Mesendoderm (in vitro differentiated cells): ENCODE measurements at regions not wholly inside any gene's neighbourhood (a gene's known extent, or its start where the extent isn't known, plus 50 kb on each side); places are given as distances from the start of the nearest gene placed in this dataset.

Source experiments
- DNase-seq: peaks from one replicate; pipeline ENCODE4 v3.0.0; 2013
- H2AK5ac ChIP-seq: 2 replicates; pipeline ENCODE4 v1.6.1; 2013; ENCODE audit warnings: low read length, inconsistent platforms
- H2BK120ac ChIP-seq: 2 replicates; pipeline ENCODE4 v1.6.1; 2013; ENCODE audit warnings: low read depth, mild to moderate bottlenecking, low read length, moderate library complexity, mixed read lengths
- H2BK15ac ChIP-seq: replicated peaks from 2 replicates; pipeline ENCODE4 v1.6.1; 2013; ENCODE audit warnings: low read depth, mild to moderate bottlenecking, moderate library complexity
- H2BK5ac ChIP-seq: 2 replicates; pipeline ENCODE4 v1.6.1; 2013; ENCODE audit warnings: low read length, inconsistent platforms
- H3K18ac ChIP-seq: 2 replicates; pipeline ENCODE4 v1.6.1; 2013; ENCODE audit warnings: mild to moderate bottlenecking, low read length, mixed read lengths
- H3K23ac ChIP-seq: one replicate; pipeline ENCODE4 v1.6.1; 2013; ENCODE audit warnings: low read length
- H3K27ac ChIP-seq: 2 replicates; pipeline ENCODE4 v1.5.1; 2013; ENCODE audit warnings: low read depth, mild to moderate bottlenecking, inconsistent platforms, low read length, moderate library complexity
- H3K27me3 ChIP-seq: 2 replicates; pipeline ENCODE4 v1.6.1; 2013; ENCODE audit warnings: low read length, control low read depth, mild to moderate bottlenecking, inconsistent platforms; ENCODE audit not compliant: insufficient read depth, poor library complexity
- H3K36me3 ChIP-seq: 2 replicates; pipeline ENCODE4 v1.6.1; 2013; ENCODE audit warnings: low read length, inconsistent platforms; ENCODE audit not compliant: control insufficient read depth, insufficient read depth
- H3K4ac ChIP-seq: one replicate; pipeline ENCODE4 v1.6.1; 2013; ENCODE audit warnings: low read depth, mild to moderate bottlenecking, low read length, moderate library complexity
- H3K4me1 ChIP-seq: 2 replicates; pipeline ENCODE4 v1.6.1; 2013; ENCODE audit warnings: low read depth, low read length, inconsistent platforms; ENCODE audit not compliant: control insufficient read depth
- H3K4me2 ChIP-seq: 2 replicates; pipeline ENCODE4 v1.6.1; 2013; ENCODE audit warnings: low read length
- H3K4me3 ChIP-seq: 2 replicates; pipeline ENCODE4 v1.5.1; 2013; ENCODE audit warnings: mild to moderate bottlenecking, low read length
- H3K56ac ChIP-seq: one replicate; pipeline ENCODE4 v1.6.1; 2013; ENCODE audit warnings: low read length
- H3K79me1 ChIP-seq: 2 replicates; pipeline ENCODE4 v1.6.1; 2013; ENCODE audit warnings: low read length, inconsistent platforms
- H3K79me2 ChIP-seq: 2 replicates; pipeline ENCODE4 v1.6.1; 2013; ENCODE audit warnings: mild to moderate bottlenecking, low read length; ENCODE audit not compliant: control insufficient read depth, insufficient read depth
- H3K9ac ChIP-seq: 2 replicates; pipeline ENCODE4 v1.6.1; 2013; ENCODE audit warnings: low read length, inconsistent platforms
- H4K5ac ChIP-seq: one replicate; pipeline ENCODE4 v1.6.1; 2013; ENCODE audit warnings: low read length
- H4K8ac ChIP-seq: one replicate; pipeline ENCODE4 v1.6.1; 2013; ENCODE audit warnings: low read depth, mild to moderate bottlenecking, control low read depth, low read length, moderate library complexity
- whole genome bisulfite sequencing: extraction: QIAGEN DNeasy Blood & Tissue Kit; methylation state at CpG from one replicate; pipeline ENCODE4 v1.1.7; 2013; ENCODE audit warnings: low lambda C conversion rate, missing lambda C conversion rate; ENCODE audit not compliant: insufficient coverage; ENCODE audit errors: extremely low coverage; 5-methylcytosine and 5-hydroxymethylcytosine counted together

DNA sequence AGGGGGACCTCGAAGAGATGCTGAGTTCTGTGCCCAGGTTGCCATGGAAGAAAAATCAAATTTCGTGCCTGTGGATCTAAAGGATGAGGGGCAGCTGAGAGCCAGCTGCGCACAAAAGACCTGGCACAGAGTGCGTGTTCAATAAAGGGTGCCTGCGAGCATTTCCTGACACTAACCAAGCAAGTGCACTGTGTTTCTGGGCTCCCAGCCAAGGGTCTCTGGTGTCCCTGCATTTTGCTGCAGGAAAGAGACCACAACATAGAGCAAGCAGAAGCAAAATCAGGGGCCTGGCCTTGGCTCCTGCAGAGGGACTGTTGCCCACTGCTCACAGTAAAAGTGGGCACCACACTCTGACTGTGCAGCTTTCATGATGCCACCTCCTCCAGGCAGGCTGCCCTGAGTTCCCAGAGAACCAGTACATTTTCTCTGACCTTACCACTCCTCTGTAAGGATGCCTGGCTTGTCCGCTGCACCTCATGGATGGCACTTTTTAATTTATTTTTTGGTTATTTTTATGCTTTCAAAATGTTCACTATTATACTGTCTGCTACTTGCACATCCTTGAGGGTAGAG, 70.8 kb upstream of the GPR12 start:
- H4K8ac ChIP-seq: no peak overlapping the region
- no peaks in the 10 kb centered on the region for H3K4me1 ChIP-seq
- H3K4ac ChIP-seq: no peak overlapping the region
- no peak overlapping the region for H3K4me3 ChIP-seq
- H3K36me3 ChIP-seq: no peaks in the 10 kb centered on the region
- no peak overlapping the region for H3K27ac ChIP-seq
- no peak overlapping the region for H2AK5ac ChIP-seq
- H3K18ac ChIP-seq: no peak overlapping the region
- H3K27me3 ChIP-seq: no peaks in the 10 kb centered on the region
- no peak overlapping the region for H3K4me2 ChIP-seq
- H3K9ac ChIP-seq: no peak overlapping the region
- no peak overlapping the region for H3K56ac ChIP-seq
- WGBS: no CpG with 5 or more reads among the region's 6 CpGs
- DNase-seq: no peak
- H2BK120ac ChIP-seq: no peak overlapping the region
- no peak overlapping the region for H3K23ac ChIP-seq
- no peak overlapping the region for H2BK15ac ChIP-seq
- no peaks in the 10 kb centered on the region for H3K79me2 ChIP-seq
- H3K79me1 ChIP-seq: no peaks in the 10 kb centered on the region
- no peak overlapping the region for H2BK5ac ChIP-seq
- no peak overlapping the region for H4K5ac ChIP-seq

DNA sequence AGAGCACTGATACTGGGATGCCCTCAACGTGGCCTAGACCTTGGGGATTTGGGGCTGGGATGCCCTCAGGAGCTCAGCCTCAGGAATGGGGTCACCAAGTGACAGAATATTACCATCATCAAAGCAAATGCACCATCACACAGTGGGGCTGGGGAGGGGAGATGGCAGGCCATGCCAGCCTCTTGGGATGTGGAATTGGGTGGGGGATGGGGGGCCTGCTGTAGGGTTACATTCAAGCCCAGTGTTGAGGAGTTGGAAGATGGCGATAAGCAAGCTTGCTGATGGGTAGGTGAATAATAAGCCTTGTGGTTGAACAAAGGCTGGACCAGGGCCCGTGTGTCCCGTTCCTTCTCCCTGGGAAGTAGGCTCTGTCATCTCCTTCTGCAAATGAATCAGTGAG, 69.1 kb upstream of the GPR12 start:
- no peak overlapping the region for H2BK15ac ChIP-seq
- no peak overlapping the region for H3K23ac ChIP-seq
- no peak overlapping the region for H2BK5ac ChIP-seq
- no peaks in the 10 kb centered on the region for H3K4me1 ChIP-seq
- H3K36me3 ChIP-seq: no peaks in the 10 kb centered on the region
- no peak overlapping the region for H3K18ac ChIP-seq
- H3K4ac ChIP-seq: no peak overlapping the region
- no peak overlapping the region for H3K4me3 ChIP-seq
- DNase-seq: no peak
- no peak overlapping the region for H4K5ac ChIP-seq
- no peak overlapping the region for H3K27ac ChIP-seq
- H3K79me2 ChIP-seq: no peaks in the 10 kb centered on the region
- H3K4me2 ChIP-seq: no peak overlapping the region
- H3K27me3 ChIP-seq: no peaks in the 10 kb centered on the region
- H2AK5ac ChIP-seq: no peak overlapping the region
- H3K79me1 ChIP-seq: no peaks in the 10 kb centered on the region
- no peak overlapping the region for H3K56ac ChIP-seq
- no peak overlapping the region for H3K9ac ChIP-seq
- no peak overlapping the region for H2BK120ac ChIP-seq
- no peak overlapping the region for H4K8ac ChIP-seq
- no CpG with 5 or more reads among the region's 4 CpGs for WGBS

DNA sequence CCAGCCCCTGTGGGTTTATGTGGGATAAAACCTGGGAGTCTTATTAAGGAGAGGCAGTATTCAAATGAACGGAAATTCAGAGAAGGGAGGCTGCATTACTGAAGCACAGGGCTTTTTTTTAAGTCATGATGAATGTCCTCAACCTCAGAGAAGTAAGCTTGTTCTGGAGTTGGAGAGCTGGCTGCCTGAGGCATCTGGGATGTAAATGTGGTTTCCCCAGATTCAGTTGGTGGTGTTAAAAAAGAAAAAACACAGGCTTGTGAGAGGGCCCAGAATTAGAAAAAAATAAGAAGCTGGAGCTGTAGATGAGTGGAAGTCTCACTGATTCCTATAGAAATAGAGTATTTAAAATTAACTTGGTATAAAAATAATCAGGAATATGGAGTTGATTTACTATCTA, 64.0 kb upstream of the GPR12 start:
- H3K27me3 ChIP-seq: no peaks in the 10 kb centered on the region
- H3K4ac ChIP-seq: no peak overlapping the region
- no peaks in the 10 kb centered on the region for H3K79me2 ChIP-seq
- DNase-seq: no peak
- H3K4me3 ChIP-seq: no peak overlapping the region
- no peak overlapping the region for H4K8ac ChIP-seq
- H3K4me1 ChIP-seq: no peaks in the 10 kb centered on the region
- H3K27ac ChIP-seq: no peak overlapping the region
- no peak overlapping the region for H4K5ac ChIP-seq
- H2AK5ac ChIP-seq: no peak overlapping the region
- no peak overlapping the region for H3K18ac ChIP-seq
- no peak overlapping the region for H3K23ac ChIP-seq
- H2BK5ac ChIP-seq: no peak overlapping the region
- H3K4me2 ChIP-seq: no peak overlapping the region
- no peak overlapping the region for H2BK15ac ChIP-seq
- WGBS: no CpG with 5 or more reads among the region's 1 CpG
- H3K9ac ChIP-seq: no peak overlapping the region
- no peaks in the 10 kb centered on the region for H3K79me1 ChIP-seq
- H3K36me3 ChIP-seq: no peaks in the 10 kb centered on the region
- H3K56ac ChIP-seq: no peak overlapping the region
- no peak overlapping the region for H2BK120ac ChIP-seq

GRCh38 chr13:26822146-26822545, 61.6 kb upstream of the GPR12 start:
- Histone ChIP-seq H3K18ac (no peak overlapping the region), H4K8ac (no peak overlapping the region), H3K79me1 (no peaks in the 10 kb centered on the region), H3K4ac (no peak overlapping the region), H3K79me2 (no peaks in the 10 kb centered on the region), H3K4me3 (no peak overlapping the region), H2BK15ac (no peak overlapping the region), H2BK120ac (no peak overlapping the region), H3K23ac (no peak overlapping the region), H3K27me3 (no peaks in the 10 kb centered on the region), H3K4me2 (no peak overlapping the region), H4K5ac (no peak overlapping the region), H3K36me3 (no peaks in the 10 kb centered on the region), H2AK5ac (no peak overlapping the region), H3K4me1 (no peaks in the 10 kb centered on the region), H3K56ac (no peak overlapping the region), H3K9ac (no peak overlapping the region), H2BK5ac (no peak overlapping the region), H3K27ac (no peak overlapping the region)
- no peak for DNase-seq

DNA sequence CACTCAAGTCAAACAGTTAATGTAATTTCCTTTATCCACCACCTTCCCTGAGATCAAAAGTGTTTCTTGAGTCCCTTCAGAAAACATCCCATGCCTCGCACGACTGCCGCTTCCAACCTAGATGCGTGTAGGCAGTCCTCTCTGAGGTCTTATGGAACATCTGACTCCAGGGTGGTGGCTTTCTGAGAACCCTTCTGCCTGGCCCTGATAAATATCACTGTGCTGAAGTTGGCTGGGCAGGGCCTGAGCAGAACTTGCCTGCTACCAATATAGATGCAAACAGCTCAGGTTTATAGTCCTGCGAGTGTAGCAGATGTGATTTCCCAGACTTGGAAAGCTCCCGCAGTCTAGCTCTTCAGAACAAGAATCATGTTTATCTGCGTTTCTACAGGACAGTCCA, 61.1 kb upstream of the GPR12 start:
- Histone ChIP-seq H3K4ac (no peak overlapping the region), H3K79me2 (no peaks in the 10 kb centered on the region), H3K79me1 (no peaks in the 10 kb centered on the region), H4K5ac (no peak overlapping the region), H3K27ac (no peak overlapping the region), H3K9ac (no peak overlapping the region), H2BK5ac (no peak overlapping the region), H3K4me2 (no peak overlapping the region), H2BK120ac (no peak overlapping the region), H4K8ac (no peak overlapping the region), H3K4me3 (no peak overlapping the region), H3K18ac (no peak overlapping the region), H3K4me1 (no peaks in the 10 kb centered on the region), H3K56ac (no peak overlapping the region), H2AK5ac (no peak overlapping the region), H3K27me3 (no peaks in the 10 kb centered on the region), H3K23ac (no peak overlapping the region), H2BK15ac (no peak overlapping the region), H3K36me3 (no peaks in the 10 kb centered on the region)
- no peak for DNase-seq
- no CpG with 5 or more reads among the region's 7 CpGs for WGBS

GRCh38 chr13:26820871-26821270, 60.3 kb upstream of the GPR12 start:
- H3K9ac ChIP-seq: no peak overlapping the region
- no peak overlapping the region for H2AK5ac ChIP-seq
- H2BK120ac ChIP-seq: no peak overlapping the region
- no peaks in the 10 kb centered on the region for H3K4me1 ChIP-seq
- no peak overlapping the region for H3K56ac ChIP-seq
- no peaks in the 10 kb centered on the region for H3K79me1 ChIP-seq
- H3K36me3 ChIP-seq: no peaks in the 10 kb centered on the region
- H3K4me2 ChIP-seq: no peak overlapping the region
- no peak overlapping the region for H3K27ac ChIP-seq
- H4K5ac ChIP-seq: no peak overlapping the region
- DNase-seq: no peak
- no peaks in the 10 kb centered on the region for H3K27me3 ChIP-seq
- no peaks in the 10 kb centered on the region for H3K79me2 ChIP-seq
- WGBS: no CpG with 5 or more reads among the region's 4 CpGs
- no peak overlapping the region for H3K4ac ChIP-seq
- no peak overlapping the region for H2BK15ac ChIP-seq
- no peak overlapping the region for H3K18ac ChIP-seq
- no peak overlapping the region for H2BK5ac ChIP-seq
- no peak overlapping the region for H3K23ac ChIP-seq
- no peak overlapping the region for H4K8ac ChIP-seq
- H3K4me3 ChIP-seq: no peak overlapping the region
